Cardiac muscle cell (in vitro differentiated cells and primary cell): ENCODE measurements at regions not wholly inside any gene's neighbourhood (a gene's known extent, or its start where the extent isn't known, plus 50 kb on each side); places are given as distances from the start of the nearest gene placed in this dataset.

Source experiments
- DNase-seq, 2 donors: peaks; one replicate each; pipeline versions ENCODE4 v3.0.0 to v3.0.0-alpha.2; 2010 to 2017; ENCODE audit warnings: low read depth in 1 of 2, low spot score in 1 of 2
- H3K27ac ChIP-seq: fragments of 200-600 bp; sonication (generic); 2 replicates; pipeline ENCODE4 v1.5.1; 2016
- H3K27me3 ChIP-seq: fragments of 200-600 bp; sonication (generic); 2 replicates; pipeline ENCODE4 v1.6.0; 2016; ENCODE audit warnings: control low read depth
- H3K36me3 ChIP-seq: fragments of 200-600 bp; sonication (generic); 2 replicates; pipeline ENCODE4 v1.5.1; 2016; ENCODE audit warnings: control low read depth
- H3K4me1 ChIP-seq: fragments of 200-600 bp; sonication (generic); 2 replicates; pipeline ENCODE4 v1.8.1; 2017; ENCODE audit warnings: low read depth, mild to moderate bottlenecking, mixed run types
- H3K4me3 ChIP-seq: fragments of 200-600 bp; sonication (generic); 2 replicates; pipeline ENCODE4 v1.5.1; 2016; ENCODE audit warnings: mild to moderate bottlenecking
- H3K9me3 ChIP-seq: fragments of 200-600 bp; sonication (generic); 2 replicates; pipeline ENCODE4 v1.5.1; 2017; ENCODE audit warnings: low read depth, mild to moderate bottlenecking, control low read depth
- TF ChIP-seq, protein P1 (sequence below): IDR thresholded peaks from 2 replicates; pipeline ENCODE4 v1.5.1; 2012; ENCODE audit warnings: low read depth, mild to moderate bottlenecking, low read length

DNA sequence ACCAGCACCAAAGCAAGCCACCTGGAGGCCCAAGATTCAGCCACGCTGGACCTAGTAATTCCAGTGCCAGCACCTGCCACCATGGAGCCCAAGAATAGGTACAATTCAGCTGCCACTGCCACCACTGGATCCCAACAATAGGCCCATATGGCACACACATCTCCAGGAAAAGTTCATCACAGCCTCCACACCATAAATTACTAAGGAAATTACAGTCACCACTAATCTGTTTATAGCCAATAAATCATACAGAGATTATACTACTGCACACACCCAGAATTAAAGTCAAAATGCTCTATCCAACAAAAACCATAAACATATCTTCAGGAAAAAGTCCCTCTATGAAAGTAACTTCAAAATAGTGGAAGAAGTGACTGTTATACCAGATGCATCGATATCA, 242.8 kb downstream of the SPATA31D1 start:
- H3K4me3 ChIP-seq, result no peak overlapping the region
- TF ChIP-seq, protein P1, sequence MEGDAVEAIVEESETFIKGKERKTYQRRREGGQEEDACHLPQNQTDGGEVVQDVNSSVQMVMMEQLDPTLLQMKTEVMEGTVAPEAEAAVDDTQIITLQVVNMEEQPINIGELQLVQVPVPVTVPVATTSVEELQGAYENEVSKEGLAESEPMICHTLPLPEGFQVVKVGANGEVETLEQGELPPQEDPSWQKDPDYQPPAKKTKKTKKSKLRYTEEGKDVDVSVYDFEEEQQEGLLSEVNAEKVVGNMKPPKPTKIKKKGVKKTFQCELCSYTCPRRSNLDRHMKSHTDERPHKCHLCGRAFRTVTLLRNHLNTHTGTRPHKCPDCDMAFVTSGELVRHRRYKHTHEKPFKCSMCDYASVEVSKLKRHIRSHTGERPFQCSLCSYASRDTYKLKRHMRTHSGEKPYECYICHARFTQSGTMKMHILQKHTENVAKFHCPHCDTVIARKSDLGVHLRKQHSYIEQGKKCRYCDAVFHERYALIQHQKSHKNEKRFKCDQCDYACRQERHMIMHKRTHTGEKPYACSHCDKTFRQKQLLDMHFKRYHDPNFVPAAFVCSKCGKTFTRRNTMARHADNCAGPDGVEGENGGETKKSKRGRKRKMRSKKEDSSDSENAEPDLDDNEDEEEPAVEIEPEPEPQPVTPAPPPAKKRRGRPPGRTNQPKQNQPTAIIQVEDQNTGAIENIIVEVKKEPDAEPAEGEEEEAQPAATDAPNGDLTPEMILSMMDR, result no peak
- no peaks in the 10 kb centered on the region for H3K27me3 ChIP-seq
- no peak for DNase-seq
- H3K4me1 ChIP-seq, result peaks cover 2% of the 10 kb centered on the region
- no peak overlapping the region for H3K27ac ChIP-seq
- no peaks in the 10 kb centered on the region for H3K36me3 ChIP-seq
- no peaks in the 10 kb centered on the region for H3K9me3 ChIP-seq

DNA sequence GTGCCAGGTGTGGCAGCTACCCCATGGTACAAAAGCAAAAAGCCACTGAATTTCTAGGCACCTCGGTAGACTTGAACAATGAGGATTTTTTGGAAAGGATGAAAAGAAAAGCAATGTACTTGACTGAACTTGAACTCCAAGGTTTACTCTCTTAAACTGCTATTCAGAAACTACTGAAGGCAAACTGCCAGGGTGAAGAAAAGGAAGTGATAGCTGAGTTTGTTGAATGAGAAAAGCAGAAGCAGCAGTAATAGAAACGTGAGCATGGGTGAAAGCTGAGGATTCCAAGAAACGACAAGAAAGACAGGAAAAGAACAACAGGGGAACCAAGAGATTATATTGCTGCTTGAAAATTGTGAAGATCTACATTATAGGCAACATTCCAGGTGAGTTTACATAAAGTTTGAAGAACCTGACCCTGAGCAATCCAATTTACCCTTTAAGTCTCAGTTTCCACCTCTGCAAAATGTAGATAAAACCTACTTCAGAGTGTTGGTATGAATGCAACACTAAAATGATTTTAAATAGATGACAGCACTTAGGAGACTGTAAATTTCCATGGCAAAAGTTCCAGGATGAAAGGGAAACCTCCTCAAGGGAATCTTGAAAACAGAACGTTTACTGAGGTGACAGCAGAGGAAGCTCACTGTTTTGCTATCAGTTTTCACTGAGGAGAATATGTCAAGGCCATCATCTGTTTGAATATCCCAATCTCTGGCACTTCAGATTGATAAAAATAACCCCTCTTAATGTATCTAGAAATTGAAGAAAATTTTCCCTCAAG, 245.8 kb downstream of the SPATA31D1 start:
- no peak for DNase-seq
- Histone ChIP-seq H3K4me1 (peaks cover 2% of the 10 kb centered on the region), H3K27me3 (no peaks in the 10 kb centered on the region), H3K27ac (no peak overlapping the region), H3K4me3 (no peak overlapping the region), H3K36me3 (no peaks in the 10 kb centered on the region), H3K9me3 (no peaks in the 10 kb centered on the region)
- TF ChIP-seq, protein P1, result no peak

DNA sequence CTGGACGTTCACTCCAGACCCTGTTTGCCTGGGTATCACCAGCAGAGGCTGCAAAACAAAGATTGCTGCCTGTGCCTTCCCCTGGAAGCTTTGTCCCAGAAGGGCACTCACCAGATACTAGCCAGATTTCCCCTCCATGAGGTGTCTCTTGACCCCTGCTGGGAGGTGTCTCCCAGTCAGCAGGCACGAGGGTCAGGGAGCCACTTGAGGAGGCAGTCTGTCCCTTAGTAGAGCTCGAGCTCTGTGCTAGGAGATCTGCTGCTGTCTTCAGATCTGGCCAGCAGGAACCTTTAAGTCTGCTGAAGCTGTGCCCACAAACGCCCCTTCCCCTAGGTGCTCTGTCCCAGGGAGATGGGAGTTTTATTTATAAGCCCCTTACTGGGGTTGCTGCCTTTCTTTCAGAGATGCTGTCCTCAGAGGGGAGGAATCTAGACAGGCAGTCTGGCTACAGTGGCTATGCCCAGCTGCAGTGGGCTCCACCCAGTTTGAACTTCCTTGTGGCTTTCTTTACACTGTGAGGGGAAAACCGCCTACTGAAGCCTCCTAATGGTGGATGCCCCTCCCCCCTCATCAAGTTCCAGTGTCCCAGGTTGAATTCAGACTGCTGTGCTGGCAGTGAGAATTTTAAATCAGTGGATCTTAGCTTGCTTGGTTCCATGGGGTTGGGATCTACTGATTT, 253.9 kb downstream of the SPATA31D1 start:
- H3K9me3 ChIP-seq, result no peaks in the 10 kb centered on the region

DNA sequence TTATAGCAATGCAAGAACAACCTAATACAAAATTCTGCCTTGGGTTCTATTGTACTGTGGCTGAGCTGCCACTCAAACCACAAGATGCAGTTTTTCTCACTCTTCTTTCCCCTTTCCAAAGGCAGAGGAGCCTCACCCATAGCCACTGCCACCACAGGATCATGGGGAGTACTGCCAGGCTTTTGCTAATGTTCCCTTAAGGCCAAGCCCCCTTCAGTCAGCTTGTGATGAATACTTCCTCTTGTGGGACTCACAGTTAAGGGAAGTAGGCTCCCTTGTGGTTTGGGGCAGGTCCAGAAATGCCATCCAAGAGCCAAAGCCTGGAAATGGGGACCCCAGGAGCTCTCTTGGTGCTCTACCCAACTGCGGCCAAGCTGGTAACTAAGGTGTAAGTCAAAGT, 258.7 kb downstream of the SPATA31D1 start:
- H3K36me3 ChIP-seq, result no peaks in the 10 kb centered on the region
- H3K4me3 ChIP-seq, result no peak overlapping the region
- DNase-seq, result peak in 1 of 2 donors; percentile 16
- no peak overlapping the region for H3K27ac ChIP-seq
- H3K4me1 ChIP-seq, result no peaks in the 10 kb centered on the region
- H3K27me3 ChIP-seq, result no peaks in the 10 kb centered on the region
- H3K9me3 ChIP-seq, result no peaks in the 10 kb centered on the region
- TF ChIP-seq, protein P1, result no peak

More for the DNA sequence above, 253.9 kb downstream of the SPATA31D1 start:
- Histone ChIP-seq H3K27ac (no peak overlapping the region), H3K4me1 (no peaks in the 10 kb centered on the region), H3K36me3 (no peaks in the 10 kb centered on the region), H3K4me3 (no peak overlapping the region), H3K27me3 (no peaks in the 10 kb centered on the region)
- TF ChIP-seq, protein P1, result no peak
- no peak for DNase-seq

DNA sequence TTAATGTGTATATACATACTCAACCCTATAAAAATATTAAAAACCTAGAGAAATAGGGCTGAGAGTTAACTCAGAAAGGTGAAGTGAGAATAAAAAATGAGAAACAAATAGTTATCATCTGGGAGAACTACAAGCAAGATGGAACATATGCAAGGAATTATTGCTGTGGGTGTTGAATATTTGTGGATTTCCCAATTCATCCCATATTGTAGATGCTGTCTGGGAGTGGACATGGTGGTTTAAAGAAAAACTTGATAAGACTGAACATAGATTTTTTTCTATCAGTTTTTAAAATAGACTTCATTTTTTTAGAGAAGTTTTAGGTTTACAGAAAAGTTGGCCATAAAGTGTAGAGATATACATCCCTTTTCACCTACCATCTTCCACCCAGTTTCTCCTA, 263.5 kb downstream of the SPATA31D1 start:
- Histone ChIP-seq H3K4me3 (no peak overlapping the region), H3K4me1 (no peaks in the 10 kb centered on the region), H3K27ac (no peak overlapping the region), H3K27me3 (no peaks in the 10 kb centered on the region), H3K9me3 (no peaks in the 10 kb centered on the region), H3K36me3 (no peaks in the 10 kb centered on the region)
- peak in 1 of 2 donors; percentile 5 for DNase-seq
- TF ChIP-seq, protein P1, result no peak
